WTC11 (cell line): ENCODE measurements at regions not wholly inside any gene's neighbourhood (a gene's known extent, or its start where the extent isn't known, plus 50 kb on each side); places are given as distances from the start of the nearest gene placed in this dataset.

Source experiments
- ATAC-seq: fragments of 200-7000 bp; cut with Tn5 transposase; 2 replicates; pipeline ENCODE4 v1.10.0; 2021; ENCODE audit warnings: mild to moderate bottlenecking, moderate library complexity
- CTCF ChIA-PET: fragments of 300-600 bp; sonication (Branson Sonifier 250); formaldehyde crosslinking; loops from one replicate; lab custom pipeline; 2021; ENCODE audit warnings: antibody characterized with exemption; lab: Charles Lee
- POLR2A ChIA-PET: fragments of 350-600 bp; sonication (Branson Sonifier 250); formaldehyde crosslinking; loops from one replicate; lab custom pipeline; 2021; ENCODE audit warnings: antibody characterized with exemption; lab: Charles Lee
- DNase-seq: peaks from one replicate; pipeline ENCODE4 v3.0.0; 2021; ENCODE audit warnings: low spot score
- H3K27ac Mint-ChIP-seq: 2 replicates; pipeline ENCODE4 v1.8.0; 2021; ENCODE audit warnings: mixed read lengths
- H3K27me3 Mint-ChIP-seq: 2 replicates; pipeline ENCODE4 v1.8.0; 2021; ENCODE audit warnings: low read depth, mild to moderate bottlenecking, moderate library complexity, mixed read lengths
- H3K36me3 Mint-ChIP-seq: 2 replicates; pipeline ENCODE4 v1.8.0; 2021; ENCODE audit warnings: mixed read lengths
- H3K4me1 Mint-ChIP-seq: 2 replicates; pipeline ENCODE4 v1.8.0; 2022; ENCODE audit warnings: mixed read lengths
- H3K4me3 Mint-ChIP-seq: 2 replicates; pipeline ENCODE4 v1.8.0; 2021; ENCODE audit warnings: mild to moderate bottlenecking, moderate library complexity, mixed read lengths
- H3K9me3 Mint-ChIP-seq: 2 replicates; pipeline ENCODE4 v1.8.0; 2021; ENCODE audit warnings: mixed read lengths
- CREM ChIP-seq: sonication (generic); formaldehyde crosslinking; IDR thresholded peaks from 2 replicates; pipeline ENCODE4 v1.8.1; 2022; ENCODE audit warnings: mild to moderate bottlenecking, missing genetic modification reagents, moderate library complexity
- ESRRA ChIP-seq: sonication (generic); formaldehyde crosslinking; IDR thresholded peaks from 2 replicates; pipeline ENCODE4 v1.8.1; 2022; ENCODE audit warnings: mild to moderate bottlenecking, missing genetic modification reagents, borderline replicate concordance
- JAZF1 ChIP-seq: fragments of 250-450 bp; sonication (Bioruptor Pico); IDR thresholded peaks from 2 replicates; pipeline ENCODE4 v1.9.0; 2021; ENCODE audit warnings: moderate library complexity, mild to moderate bottlenecking, inconsistent platforms
- MYBL2 ChIP-seq: sonication (generic); formaldehyde crosslinking; IDR thresholded peaks from 2 replicates; pipeline ENCODE4 v1.8.1; 2023; ENCODE audit warnings: mild to moderate bottlenecking, moderate library complexity, missing genetic modification reagents
- NFE2L1 ChIP-seq: sonication (generic); formaldehyde crosslinking; IDR thresholded peaks from 2 replicates; pipeline ENCODE4 v1.8.1; 2023; ENCODE audit warnings: missing genetic modification reagents
- NR1H2 ChIP-seq: sonication (generic); formaldehyde crosslinking; IDR thresholded peaks from 2 replicates; pipeline ENCODE4 v1.9.0; 2021; ENCODE audit warnings: mild to moderate bottlenecking, moderate library complexity, missing genetic modification reagents
- NR3C1 ChIP-seq: sonication (generic); formaldehyde crosslinking; conservative IDR thresholded peaks from 2 replicates; pipeline ENCODE4 v1.8.1; 2023; ENCODE audit warnings: low read depth, mild to moderate bottlenecking, missing genetic modification reagents
- ZNF121 ChIP-seq: sonication (generic); formaldehyde crosslinking; IDR thresholded peaks from 2 replicates; pipeline ENCODE4 v1.8.0; 2023; ENCODE audit warnings: missing genetic modification reagents
- ZNF219 ChIP-seq: sonication (generic); formaldehyde crosslinking; IDR thresholded peaks from 2 replicates; pipeline ENCODE4 v1.8.0; 2023; ENCODE audit warnings: missing genetic modification reagents, mild to moderate bottlenecking, borderline replicate concordance
- ZNF317 ChIP-seq: sonication (generic); formaldehyde crosslinking; IDR thresholded peaks from 2 replicates; pipeline ENCODE4 v1.8.1; 2023; ENCODE audit warnings: low read depth, mild to moderate bottlenecking, moderate library complexity, missing genetic modification reagents, borderline replicate concordance
- TF ChIP-seq, protein P1 (sequence below): fragments of 200-600 bp; IDR thresholded peaks from 2 replicates; pipeline ENCODE4 v1.8.0; 2022; ENCODE audit warnings: antibody characterized with exemption
- TF ChIP-seq, protein P2 (sequence below): fragments of 250-450 bp; sonication (Bioruptor Pico); IDR thresholded peaks from 2 replicates; pipeline ENCODE4 v1.9.0; 2021; ENCODE audit warnings: moderate library complexity, mild to moderate bottlenecking, inconsistent platforms, borderline replicate concordance
- TF ChIP-seq, protein P3 (sequence below): fragments of 250-450 bp; sonication (Bioruptor Pico); IDR thresholded peaks from 2 replicates; pipeline ENCODE4 v1.9.0; 2021; ENCODE audit warnings: mild to moderate bottlenecking
- TF ChIP-seq, protein P4 (sequence below): sonication (generic); formaldehyde crosslinking; IDR thresholded peaks from 2 replicates; pipeline ENCODE4 v1.8.0; 2022; ENCODE audit warnings: mild to moderate bottlenecking, missing genetic modification reagents
- TF ChIP-seq, protein P5 (sequence below): fragments of 250-450 bp; sonication (Bioruptor Pico); IDR thresholded peaks from 2 replicates; pipeline ENCODE4 v1.8.0; 2021; ENCODE audit warnings: mild to moderate bottlenecking
- TF ChIP-seq, protein P6 (sequence below): fragments of 250-450 bp; sonication (Bioruptor Pico); conservative IDR thresholded peaks from 2 replicates; pipeline ENCODE4 v1.9.0; 2021; ENCODE audit warnings: mild to moderate bottlenecking
- TF ChIP-seq, protein P7 (sequence below): sonication (generic); formaldehyde crosslinking; IDR thresholded peaks from 2 replicates; pipeline ENCODE4 v1.8.1; 2022; ENCODE audit warnings: missing genetic modification reagents, borderline replicate concordance
- TF ChIP-seq, protein P8 (sequence below): sonication (generic); formaldehyde crosslinking; IDR thresholded peaks from 2 replicates; pipeline ENCODE4 v1.8.1; 2022; ENCODE audit warnings: mild to moderate bottlenecking, missing genetic modification reagents, moderate library complexity, borderline replicate concordance
- TF ChIP-seq, protein P9 (sequence below): sonication (generic); formaldehyde crosslinking; IDR thresholded peaks from 2 replicates; pipeline ENCODE4 v1.8.0; 2023; ENCODE audit warnings: mild to moderate bottlenecking, missing genetic modification reagents

DNA sequence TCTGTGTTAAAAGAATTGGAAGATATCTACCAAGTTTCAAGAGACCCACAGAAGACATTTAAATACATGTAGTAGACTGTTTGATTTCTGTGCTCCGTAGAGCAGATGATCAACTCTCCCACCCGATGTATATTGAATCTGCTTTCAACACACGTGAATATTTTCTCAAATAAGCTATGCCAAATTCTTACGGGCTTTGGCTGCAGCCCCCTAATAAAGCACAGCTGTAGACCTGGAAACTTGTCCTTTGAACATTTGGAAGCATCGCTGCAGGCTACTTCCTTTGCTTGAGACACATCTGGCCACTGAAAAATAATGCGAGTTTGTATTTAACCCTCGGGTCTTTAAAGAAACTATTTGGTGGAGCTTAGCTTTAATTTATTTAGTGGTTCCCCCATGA, 98.3 kb upstream of the SELENOK start:
- TF ChIP-seq, protein P1, sequence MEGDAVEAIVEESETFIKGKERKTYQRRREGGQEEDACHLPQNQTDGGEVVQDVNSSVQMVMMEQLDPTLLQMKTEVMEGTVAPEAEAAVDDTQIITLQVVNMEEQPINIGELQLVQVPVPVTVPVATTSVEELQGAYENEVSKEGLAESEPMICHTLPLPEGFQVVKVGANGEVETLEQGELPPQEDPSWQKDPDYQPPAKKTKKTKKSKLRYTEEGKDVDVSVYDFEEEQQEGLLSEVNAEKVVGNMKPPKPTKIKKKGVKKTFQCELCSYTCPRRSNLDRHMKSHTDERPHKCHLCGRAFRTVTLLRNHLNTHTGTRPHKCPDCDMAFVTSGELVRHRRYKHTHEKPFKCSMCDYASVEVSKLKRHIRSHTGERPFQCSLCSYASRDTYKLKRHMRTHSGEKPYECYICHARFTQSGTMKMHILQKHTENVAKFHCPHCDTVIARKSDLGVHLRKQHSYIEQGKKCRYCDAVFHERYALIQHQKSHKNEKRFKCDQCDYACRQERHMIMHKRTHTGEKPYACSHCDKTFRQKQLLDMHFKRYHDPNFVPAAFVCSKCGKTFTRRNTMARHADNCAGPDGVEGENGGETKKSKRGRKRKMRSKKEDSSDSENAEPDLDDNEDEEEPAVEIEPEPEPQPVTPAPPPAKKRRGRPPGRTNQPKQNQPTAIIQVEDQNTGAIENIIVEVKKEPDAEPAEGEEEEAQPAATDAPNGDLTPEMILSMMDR = no peak
- TF ChIP-seq, protein P2, sequence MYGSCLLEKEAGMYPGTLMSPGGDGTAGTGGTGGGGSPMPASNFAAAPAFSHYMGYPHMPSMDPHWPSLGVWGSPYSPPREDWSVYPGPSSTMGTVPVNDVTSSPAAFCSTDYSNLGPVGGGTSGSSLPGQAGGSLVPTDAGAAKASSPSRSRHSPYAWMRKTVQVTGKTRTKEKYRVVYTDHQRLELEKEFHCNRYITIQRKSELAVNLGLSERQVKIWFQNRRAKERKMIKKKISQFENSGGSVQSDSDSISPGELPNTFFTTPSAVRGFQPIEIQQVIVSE (CRISPR knock-in tag) = no peak
- TF ChIP-seq MYBL2 (CRISPR knock-in tag) (no peak), ZNF317 (no peak), ZNF219 (CRISPR knock-in tag) (no peak), ZNF121 (no peak), CREM (CRISPR knock-in tag) (no peak), NR1H2 (CRISPR knock-in tag) (no peak), JAZF1 (CRISPR knock-in tag) (no peak), NFE2L1 (no peak)
- TF ChIP-seq, protein P3, sequence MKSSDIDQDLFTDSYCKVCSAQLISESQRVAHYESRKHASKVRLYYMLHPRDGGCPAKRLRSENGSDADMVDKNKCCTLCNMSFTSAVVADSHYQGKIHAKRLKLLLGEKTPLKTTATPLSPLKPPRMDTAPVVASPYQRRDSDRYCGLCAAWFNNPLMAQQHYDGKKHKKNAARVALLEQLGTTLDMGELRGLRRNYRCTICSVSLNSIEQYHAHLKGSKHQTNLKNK (CRISPR knock-in tag) = no peak
- TF ChIP-seq, protein P4, sequence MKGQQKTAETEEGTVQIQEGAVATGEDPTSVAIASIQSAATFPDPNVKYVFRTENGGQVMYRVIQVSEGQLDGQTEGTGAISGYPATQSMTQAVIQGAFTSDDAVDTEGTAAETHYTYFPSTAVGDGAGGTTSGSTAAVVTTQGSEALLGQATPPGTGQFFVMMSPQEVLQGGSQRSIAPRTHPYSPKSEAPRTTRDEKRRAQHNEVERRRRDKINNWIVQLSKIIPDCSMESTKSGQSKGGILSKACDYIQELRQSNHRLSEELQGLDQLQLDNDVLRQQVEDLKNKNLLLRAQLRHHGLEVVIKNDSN (CRISPR knock-in tag) = no peak
- TF ChIP-seq, protein P5, sequence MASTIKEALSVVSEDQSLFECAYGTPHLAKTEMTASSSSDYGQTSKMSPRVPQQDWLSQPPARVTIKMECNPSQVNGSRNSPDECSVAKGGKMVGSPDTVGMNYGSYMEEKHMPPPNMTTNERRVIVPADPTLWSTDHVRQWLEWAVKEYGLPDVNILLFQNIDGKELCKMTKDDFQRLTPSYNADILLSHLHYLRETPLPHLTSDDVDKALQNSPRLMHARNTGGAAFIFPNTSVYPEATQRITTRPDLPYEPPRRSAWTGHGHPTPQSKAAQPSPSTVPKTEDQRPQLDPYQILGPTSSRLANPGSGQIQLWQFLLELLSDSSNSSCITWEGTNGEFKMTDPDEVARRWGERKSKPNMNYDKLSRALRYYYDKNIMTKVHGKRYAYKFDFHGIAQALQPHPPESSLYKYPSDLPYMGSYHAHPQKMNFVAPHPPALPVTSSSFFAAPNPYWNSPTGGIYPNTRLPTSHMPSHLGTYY (CRISPR knock-in tag) = no peak
- TF ChIP-seq, protein P6, sequence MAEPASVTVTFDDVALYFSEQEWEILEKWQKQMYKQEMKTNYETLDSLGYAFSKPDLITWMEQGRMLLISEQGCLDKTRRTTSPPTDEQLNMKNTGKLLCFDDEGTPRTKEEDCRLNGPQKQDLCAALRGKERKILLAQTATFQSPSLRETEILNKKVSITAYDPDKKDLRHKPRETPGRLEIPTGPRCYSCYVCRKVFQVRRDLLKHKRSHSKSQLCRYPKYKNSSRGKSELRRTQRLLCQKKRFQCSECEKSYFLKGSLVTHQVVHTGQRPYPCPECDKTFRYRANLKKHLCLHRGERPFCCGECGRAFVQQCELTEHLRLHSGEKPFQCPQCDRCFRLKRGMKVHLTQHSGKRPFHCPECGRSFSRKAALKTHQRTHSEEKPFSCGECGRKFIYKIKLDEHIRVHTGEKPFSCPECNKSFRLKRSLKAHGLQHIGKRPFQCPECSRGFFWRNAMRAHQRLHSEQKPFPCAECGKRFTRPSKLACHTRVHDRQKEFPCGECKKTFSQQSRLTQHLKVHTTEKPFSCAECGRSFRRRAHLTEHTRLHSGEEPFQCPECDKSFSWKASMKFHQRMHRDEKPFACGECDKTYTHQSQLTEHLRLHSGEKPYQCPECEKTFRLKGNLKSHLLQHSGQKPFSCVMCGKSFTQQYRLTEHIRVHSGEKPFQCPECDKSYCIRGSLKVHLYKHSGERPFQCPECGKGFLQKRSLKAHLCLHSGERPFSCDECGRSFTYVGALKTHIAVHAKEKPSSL (CRISPR knock-in tag) = no peak
- TF ChIP-seq, protein P7, sequence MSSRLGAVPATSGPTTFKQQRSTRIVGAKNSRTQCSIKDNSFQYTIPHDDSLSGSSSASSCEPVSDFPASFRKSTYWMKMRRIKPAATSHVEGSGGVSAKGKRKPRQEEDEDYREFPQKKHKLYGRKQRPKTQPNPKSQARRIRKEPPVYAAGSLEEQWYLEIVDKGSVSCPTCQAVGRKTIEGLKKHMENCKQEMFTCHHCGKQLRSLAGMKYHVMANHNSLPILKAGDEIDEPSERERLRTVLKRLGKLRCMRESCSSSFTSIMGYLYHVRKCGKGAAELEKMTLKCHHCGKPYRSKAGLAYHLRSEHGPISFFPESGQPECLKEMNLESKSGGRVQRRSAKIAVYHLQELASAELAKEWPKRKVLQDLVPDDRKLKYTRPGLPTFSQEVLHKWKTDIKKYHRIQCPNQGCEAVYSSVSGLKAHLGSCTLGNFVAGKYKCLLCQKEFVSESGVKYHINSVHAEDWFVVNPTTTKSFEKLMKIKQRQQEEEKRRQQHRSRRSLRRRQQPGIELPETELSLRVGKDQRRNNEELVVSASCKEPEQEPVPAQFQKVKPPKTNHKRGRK (CRISPR knock-in tag) = no peak
- H3K27ac Mint-ChIP-seq = no peak overlapping the region
- ChIA-PET CTCF (no interaction called here), POLR2A (no interaction called here)
- 0 out of 2 replicates have a peak, but pooled peaks cover 6% of the 10 kb centered on the region for H3K4me1 Mint-ChIP-seq
- no peaks in the 10 kb centered on the region for H3K27me3 Mint-ChIP-seq
- no peaks in the 10 kb centered on the region for H3K36me3 Mint-ChIP-seq
- no peak overlapping the region for H3K4me3 Mint-ChIP-seq
- ATAC-seq = no peak
- DNase-seq = no peak
- peaks cover 5% of the 10 kb centered on the region; the same call in 1 of the 2 replicates for H3K9me3 Mint-ChIP-seq

DNA sequence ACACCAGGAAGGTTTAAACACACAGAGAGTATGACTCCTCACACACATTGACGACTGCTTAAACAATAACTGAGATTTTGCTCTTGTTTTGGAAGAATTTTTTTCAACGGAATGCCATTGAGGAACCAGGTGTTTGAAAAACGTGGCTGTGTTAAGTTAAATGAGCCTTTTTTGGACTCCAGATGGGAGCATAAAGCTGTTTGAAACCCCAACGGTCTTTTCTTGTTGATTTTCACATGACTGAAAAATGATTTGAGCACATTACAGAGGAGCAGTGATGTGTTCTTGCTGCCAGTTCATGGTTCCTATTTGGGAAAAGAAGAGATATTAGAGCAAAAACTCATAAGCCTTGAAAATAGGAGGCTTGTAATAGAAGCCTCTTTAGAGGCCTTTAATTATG, 97.8 kb upstream of the SELENOK start:
- Mint-ChIP-seq H3K9me3 (peaks cover 5% of the 10 kb centered on the region; the same call in 1 of the 2 replicates), H3K4me1 (0 out of 2 replicates have a peak, but pooled peaks cover 6% of the 10 kb centered on the region), H3K27ac (no peak overlapping the region), H3K4me3 (no peak overlapping the region), H3K36me3 (no peaks in the 10 kb centered on the region), H3K27me3 (no peaks in the 10 kb centered on the region)
- ChIA-PET POLR2A (no interaction called here), CTCF (no interaction called here)
- DNase-seq (no peak), ATAC-seq (no peak)
- TF ChIP-seq, protein P8, sequence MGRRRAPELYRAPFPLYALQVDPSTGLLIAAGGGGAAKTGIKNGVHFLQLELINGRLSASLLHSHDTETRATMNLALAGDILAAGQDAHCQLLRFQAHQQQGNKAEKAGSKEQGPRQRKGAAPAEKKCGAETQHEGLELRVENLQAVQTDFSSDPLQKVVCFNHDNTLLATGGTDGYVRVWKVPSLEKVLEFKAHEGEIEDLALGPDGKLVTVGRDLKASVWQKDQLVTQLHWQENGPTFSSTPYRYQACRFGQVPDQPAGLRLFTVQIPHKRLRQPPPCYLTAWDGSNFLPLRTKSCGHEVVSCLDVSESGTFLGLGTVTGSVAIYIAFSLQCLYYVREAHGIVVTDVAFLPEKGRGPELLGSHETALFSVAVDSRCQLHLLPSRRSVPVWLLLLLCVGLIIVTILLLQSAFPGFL (CRISPR knock-in tag) = no peak
- TF ChIP-seq NR3C1 = no peak
- no peak for TF ChIP-seq ESRRA (CRISPR knock-in tag)
- TF ChIP-seq, protein P9, sequence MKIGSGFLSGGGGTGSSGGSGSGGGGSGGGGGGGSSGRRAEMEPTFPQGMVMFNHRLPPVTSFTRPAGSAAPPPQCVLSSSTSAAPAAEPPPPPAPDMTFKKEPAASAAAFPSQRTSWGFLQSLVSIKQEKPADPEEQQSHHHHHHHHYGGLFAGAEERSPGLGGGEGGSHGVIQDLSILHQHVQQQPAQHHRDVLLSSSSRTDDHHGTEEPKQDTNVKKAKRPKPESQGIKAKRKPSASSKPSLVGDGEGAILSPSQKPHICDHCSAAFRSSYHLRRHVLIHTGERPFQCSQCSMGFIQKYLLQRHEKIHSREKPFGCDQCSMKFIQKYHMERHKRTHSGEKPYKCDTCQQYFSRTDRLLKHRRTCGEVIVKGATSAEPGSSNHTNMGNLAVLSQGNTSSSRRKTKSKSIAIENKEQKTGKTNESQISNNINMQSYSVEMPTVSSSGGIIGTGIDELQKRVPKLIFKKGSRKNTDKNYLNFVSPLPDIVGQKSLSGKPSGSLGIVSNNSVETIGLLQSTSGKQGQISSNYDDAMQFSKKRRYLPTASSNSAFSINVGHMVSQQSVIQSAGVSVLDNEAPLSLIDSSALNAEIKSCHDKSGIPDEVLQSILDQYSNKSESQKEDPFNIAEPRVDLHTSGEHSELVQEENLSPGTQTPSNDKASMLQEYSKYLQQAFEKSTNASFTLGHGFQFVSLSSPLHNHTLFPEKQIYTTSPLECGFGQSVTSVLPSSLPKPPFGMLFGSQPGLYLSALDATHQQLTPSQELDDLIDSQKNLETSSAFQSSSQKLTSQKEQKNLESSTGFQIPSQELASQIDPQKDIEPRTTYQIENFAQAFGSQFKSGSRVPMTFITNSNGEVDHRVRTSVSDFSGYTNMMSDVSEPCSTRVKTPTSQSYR (CRISPR knock-in tag) = no peak
